DMS 273 (cell line): ENCODE measurements at regions not wholly inside any gene's neighbourhood (a gene's known extent, or its start where the extent isn't known, plus 50 kb on each side); places are given as distances from the start of the nearest gene placed in this dataset.

Source experiments
- DNase-seq: peaks from one replicate; lab custom pipeline; 2025; ENCODE audit not compliant: unreplicated experiment; lab: John Stamatoyannopoulos, UW

DNA sequence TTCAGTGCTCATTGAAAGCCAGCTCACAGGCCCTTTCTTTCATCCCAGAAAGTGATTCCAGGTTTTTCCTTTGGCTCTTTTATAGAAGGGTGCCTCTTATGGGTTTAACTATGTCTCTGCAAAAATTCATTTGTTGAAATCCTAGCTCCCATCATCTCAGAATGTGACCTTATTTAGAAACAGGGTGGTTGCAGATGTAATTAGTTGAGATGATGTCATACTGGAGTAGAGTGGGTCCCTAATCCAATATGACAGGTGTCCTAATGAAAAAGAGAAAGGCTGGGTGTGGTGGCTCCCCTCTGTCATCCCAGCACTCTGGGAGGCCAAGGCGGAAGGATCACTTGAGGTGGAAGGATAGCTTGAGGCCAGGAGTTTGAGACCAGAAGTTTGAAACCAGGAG, 64.2 kb upstream of the FAM20A start:
- no peak for DNase-seq

DNA sequence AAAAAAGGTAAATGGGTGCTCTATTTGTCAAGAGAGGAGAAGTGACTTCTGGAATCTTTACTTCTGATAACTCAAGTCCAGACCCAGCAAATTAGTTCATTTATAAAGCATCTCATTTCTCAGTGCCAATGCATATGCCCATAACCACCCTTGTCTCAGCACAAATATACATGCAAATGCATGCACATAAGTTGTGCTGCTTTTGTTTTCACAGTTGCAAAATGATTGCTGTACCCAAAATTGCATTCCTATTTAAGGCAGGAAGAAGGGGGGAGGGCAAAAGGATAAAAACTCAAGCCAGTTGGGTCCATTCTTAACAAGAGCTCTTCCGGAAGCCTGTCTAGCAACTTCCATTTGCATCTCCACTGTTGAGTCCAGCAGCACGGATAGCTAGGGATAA, 61.3 kb upstream of the FAM20A start:
- no peak for DNase-seq

DNA sequence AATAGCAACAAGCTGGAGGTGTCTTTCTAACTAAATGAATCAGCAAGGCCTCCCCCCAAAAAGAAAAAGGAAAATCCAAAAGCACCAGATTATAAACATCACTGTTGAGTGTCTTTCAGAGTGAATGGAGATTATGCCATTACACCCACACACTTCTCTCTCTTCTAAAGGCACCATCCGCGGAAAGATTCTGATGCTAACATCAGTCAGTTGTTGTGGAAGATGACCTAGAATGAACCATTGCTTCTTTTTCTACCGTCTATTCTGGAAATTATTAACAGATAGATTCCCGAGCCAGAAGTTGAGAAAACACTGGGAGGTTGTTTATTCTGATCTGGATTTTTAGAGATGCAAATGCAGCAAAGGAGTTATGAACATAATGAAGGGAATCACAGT, 60.9 kb upstream of the FAM20A start:
- DNase-seq, result no peak

GRCh38 chr17:68661265-68662036, 60.3 kb upstream of the FAM20A start:
- DNase-seq, result no peak

GRCh38 chr17:68660302-68660701, 59.1 kb upstream of the FAM20A start:
- no peak for DNase-seq

DNA sequence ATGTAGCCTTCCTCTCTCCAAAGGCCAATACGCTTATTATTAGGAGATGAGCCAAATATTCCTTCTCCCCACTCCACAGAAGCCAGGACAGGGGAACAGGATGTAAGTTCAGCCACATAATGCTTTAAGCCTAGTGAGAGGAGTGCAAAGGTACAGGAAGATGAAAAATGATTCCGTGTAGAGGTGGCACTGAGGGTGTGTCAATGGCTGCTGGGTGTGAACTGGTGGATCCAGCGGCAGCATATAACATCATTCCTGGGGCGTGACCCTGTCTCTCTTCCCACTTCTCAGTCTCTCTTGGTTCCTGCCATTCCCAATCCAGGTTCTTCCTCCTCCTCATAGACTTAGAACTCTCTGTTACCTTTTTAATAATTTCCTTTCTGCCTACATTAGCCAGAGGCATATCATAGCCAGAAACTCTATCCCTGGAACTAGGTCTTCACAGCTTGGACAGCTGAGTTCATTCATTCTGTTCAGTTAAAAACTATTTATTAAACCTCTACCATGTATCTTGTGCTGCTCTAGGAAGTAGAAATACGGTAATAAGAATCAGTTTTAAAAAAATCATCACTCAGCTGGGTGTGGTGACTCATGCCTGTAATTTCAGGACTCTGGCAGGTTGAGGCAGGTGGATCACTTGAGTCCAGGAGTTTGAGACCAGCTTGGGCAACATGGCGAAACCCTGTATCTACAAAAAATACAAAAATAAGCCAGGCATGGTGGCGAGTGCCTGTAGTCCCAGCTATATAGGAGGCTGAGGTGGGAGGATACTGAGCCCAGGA, 58.0 kb upstream of the FAM20A start:
- no peak for DNase-seq

DNA sequence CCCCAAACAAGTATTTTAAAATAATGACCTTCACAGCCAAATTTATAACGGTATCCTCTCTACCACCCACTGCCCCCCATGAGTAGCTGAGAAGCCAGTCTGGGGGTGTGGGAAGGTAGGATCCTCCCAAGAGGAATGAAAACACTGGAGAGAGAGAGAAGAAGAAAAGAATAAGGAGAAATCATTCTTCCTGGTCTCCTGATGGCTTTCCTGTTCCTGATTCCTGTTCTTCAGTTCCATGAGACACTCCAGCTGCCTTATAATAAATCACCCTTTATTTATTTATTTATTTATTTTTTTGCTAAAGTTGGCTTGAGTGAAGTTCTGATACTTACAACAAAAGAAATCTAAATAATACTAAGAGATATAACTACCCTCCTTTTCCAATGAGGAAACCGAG, 56.4 kb upstream of the FAM20A start:
- no peak for DNase-seq

- DNase-seq, result no peak
Observed at GRCh38 chr17:68657166-68657565, 56.0 kb upstream of the FAM20A start.

DNA sequence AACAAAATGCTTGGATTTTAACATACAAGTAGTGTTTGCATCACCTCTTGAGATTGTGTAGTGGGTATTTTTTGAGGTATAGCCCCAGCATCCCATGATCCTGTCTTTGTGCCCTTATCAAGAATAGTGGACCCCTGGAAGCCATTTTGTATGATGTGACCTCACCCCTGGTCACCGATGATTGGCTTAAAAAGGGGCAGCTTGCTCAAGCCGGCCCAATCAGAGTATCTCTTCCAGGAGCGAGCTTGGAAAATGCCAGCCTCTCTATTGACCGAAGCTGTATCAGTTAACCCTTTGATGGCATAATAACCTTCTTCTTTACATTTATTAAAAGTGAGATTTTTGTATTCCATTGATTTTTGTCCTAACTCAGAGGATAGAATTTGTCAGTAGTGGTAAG, 55.5 kb upstream of the FAM20A start:
- DNase-seq, result no peak
